ENCODE measurements at regions not wholly inside any gene's neighbourhood (a gene's known extent, or its start where the extent isn't known, plus 50 kb on each side); places are given as distances from the start of the nearest gene placed in this dataset.

GRCh38 chr6:56727097-56727850, 84.6 kb upstream of the DST start:
- H3K36me3 ChIP-seq (replicated peaks in 1 of 2; ENCODE audit: control extremely low read depth in 1 of 2, control insufficient read depth in 1 of 2, extremely low read depth in 1 of 2, insufficient read depth in 2 of 2, low read length in 1 of 2) = no peaks in the 10 kb centered on the region
- no peaks in the 10 kb centered on the region for H3K27me3 Mint-ChIP-seq
- no peak overlapping the region for H2AFZ ChIP-seq (ENCODE audit: insufficient read depth, low read depth, low read length, poor library complexity, severe bottlenecking)
- CTCF ChIA-PET = interaction anchor here (0.6 kb wide), 1 partner anchor 27 kb away, joined by 3 read pairs; no protein-coding TSS in a partner anchor
- no peak overlapping the region for H3K4me3 Mint-ChIP-seq
- H4K20me1 ChIP-seq (ENCODE audit: control insufficient read depth, insufficient read depth, low read length, poor library complexity, severe bottlenecking) = no peaks in the 10 kb centered on the region
- no peaks in the 10 kb centered on the region for H3K4me1 ChIP-seq (ENCODE audit: control insufficient read depth in 2 of 2, insufficient read depth in 2 of 2, low read length in 2 of 2)
- no peaks in the 10 kb centered on the region for H3K79me2 ChIP-seq (ENCODE audit: control insufficient read depth, insufficient read depth, low read length)
- DNase-seq = no peak
- H3K4me1 Mint-ChIP-seq = no peaks in the 10 kb centered on the region
- H3K9me3 Mint-ChIP-seq (ENCODE audit: insufficient read depth) = no peaks in the 10 kb centered on the region
- 93% methylated on average over 3 of the region's 4 CpGs for WGBS (ENCODE audit: insufficient coverage)
- H3K27ac ChIP-seq (ENCODE audit: low read length in 2 of 2) = no peak overlapping the region
- POLR2A ChIA-PET = no interaction called here
- TF ChIP-seq CTCF (IDR thresholded peaks at IDR 0.05) (no peak), EZH2 (IDR thresholded peaks at IDR 0.05; ENCODE audit: borderline replicate concordance, insufficient read depth, low read depth, low read length, poor library complexity, severe bottlenecking) (no peak)
- H3K9me3 ChIP-seq (ENCODE audit: control extremely low read depth in 1 of 3, control insufficient read depth in 2 of 3, insufficient read depth in 1 of 3, low read length in 2 of 3) = no peaks in the 10 kb centered on the region
- no peak overlapping the region for H3K4me2 ChIP-seq (replicated peaks; ENCODE audit: low read depth, low read length, poor library complexity, severe bottlenecking)
- no peak overlapping the region for H3K4me3 ChIP-seq (ENCODE audit: control extremely low read depth in 1 of 5, extremely low read depth in 1 of 5, insufficient read depth in 1 of 5, low read depth in 2 of 5, low read length in 4 of 5)
- intact Hi-C loops (cut with micrococcal nuclease) = no loop called here
- no peaks in the 10 kb centered on the region for H3K27me3 ChIP-seq (replicated peaks in 1 of 4; ENCODE audit: control extremely low read depth in 1 of 4, control insufficient read depth in 3 of 4, insufficient read depth in 4 of 4, low read length in 3 of 4)
- no peak overlapping the region for H3K9ac ChIP-seq (ENCODE audit: low read length)
- no peak for ATAC-seq (ENCODE audit: low read depth)
- no peak overlapping the region for H3K27ac Mint-ChIP-seq

GRCh38 chr6:56725254-56725653, 82.6 kb upstream of the DST start:
- Mint-ChIP-seq H3K27ac (no peak overlapping the region), H3K9me3 (ENCODE audit: insufficient read depth) (no peaks in the 10 kb centered on the region), H3K4me1 (no peaks in the 10 kb centered on the region), H3K27me3 (no peaks in the 10 kb centered on the region), H3K4me3 (no peak overlapping the region)
- Histone ChIP-seq H2AFZ (ENCODE audit: insufficient read depth, low read depth, low read length, poor library complexity, severe bottlenecking) (no peak overlapping the region), H3K27me3 (replicated peaks in 1 of 4; ENCODE audit: control extremely low read depth in 1 of 4, control insufficient read depth in 3 of 4, insufficient read depth in 4 of 4, low read length in 3 of 4) (no peaks in the 10 kb centered on the region), H3K9me3 (ENCODE audit: control extremely low read depth in 1 of 3, control insufficient read depth in 2 of 3, insufficient read depth in 1 of 3, low read length in 2 of 3) (no peaks in the 10 kb centered on the region), H3K4me3 (ENCODE audit: control extremely low read depth in 1 of 5, extremely low read depth in 1 of 5, insufficient read depth in 1 of 5, low read depth in 2 of 5, low read length in 4 of 5) (no peak overlapping the region), H3K4me1 (ENCODE audit: control insufficient read depth in 2 of 2, insufficient read depth in 2 of 2, low read length in 2 of 2) (no peaks in the 10 kb centered on the region), H3K4me2 (replicated peaks; ENCODE audit: low read depth, low read length, poor library complexity, severe bottlenecking) (no peak overlapping the region), H4K20me1 (ENCODE audit: control insufficient read depth, insufficient read depth, low read length, poor library complexity, severe bottlenecking) (no peaks in the 10 kb centered on the region), H3K27ac (ENCODE audit: low read length in 2 of 2) (no peak overlapping the region), H3K9ac (ENCODE audit: low read length) (no peak overlapping the region), H3K79me2 (ENCODE audit: control insufficient read depth, insufficient read depth, low read length) (no peaks in the 10 kb centered on the region), H3K36me3 (replicated peaks in 1 of 2; ENCODE audit: control extremely low read depth in 1 of 2, control insufficient read depth in 1 of 2, extremely low read depth in 1 of 2, insufficient read depth in 2 of 2, low read length in 1 of 2) (no peaks in the 10 kb centered on the region)
- ChIA-PET POLR2A (no interaction called here), CTCF (no interaction called here)
- intact Hi-C loops (cut with micrococcal nuclease) = no loop called here
- ATAC-seq (ENCODE audit: low read depth) (no peak), DNase-seq (no peak)
- TF ChIP-seq EZH2 (IDR thresholded peaks at IDR 0.05; ENCODE audit: borderline replicate concordance, insufficient read depth, low read depth, low read length, poor library complexity, severe bottlenecking) (no peak), CTCF (IDR thresholded peaks at IDR 0.05) (no peak)
- WGBS (ENCODE audit: insufficient coverage) = no CpG with 5 or more reads among the region's 2 CpGs

Data from B cell (primary cell).